SK-N-SH (cell line): ENCODE measurements at regions not wholly inside any gene's neighbourhood (a gene's known extent, or its start where the extent isn't known, plus 50 kb on each side); places are given as distances from the start of the nearest gene placed in this dataset.

Source experiments
- CTCF ChIA-PET: fragments of 300-600, 350-600 bp; formaldehyde crosslinking; extraction: SDS; loops from one replicate; lab custom pipeline; 2021; lab: Yijun Ruan, JAX
- POLR2A ChIA-PET: fragments of 350-600 bp; sonication (Branson Sonifier 250); formaldehyde crosslinking; extraction: SDS; loops from one replicate; lab custom pipeline; 2020; ENCODE audit warnings: antibody characterized with exemption, inconsistent platforms; lab: Yijun Ruan, JAX
- DNase-seq: peaks from one replicate; pipeline ENCODE4 v3.0.0; 2012
- H2AFZ ChIP-seq: fragments of 200-600 bp; sonication (generic); 2 replicates; pipeline ENCODE4 v1.8.1; 2016; ENCODE audit warnings: antibody characterized with exemption, mild to moderate bottlenecking, low read depth
- H3F3A ChIP-seq: fragments of 200-600 bp; sonication (generic); replicated peaks from 2 replicates; pipeline ENCODE3; 2016; ENCODE audit warnings: antibody characterized with exemption, mild to moderate bottlenecking; ENCODE audit not compliant: insufficient read depth
- H3K27ac ChIP-seq, 2 experiments: fragments of 200-500 bp in 1 of 2; fragments of 200-600 bp in 1 of 2; sonication (Bioruptor generic) in 1 of 2; sonication (generic), shearing (Covaris generic) in 1 of 2; 2 replicates each; pipeline versions ENCODE4 v1.5.1 to v1.6.1; 2014 to 2016; ENCODE audit warnings: low read depth in 2 of 2, inconsistent platforms in 1 of 2, low read length in 1 of 2, mild to moderate bottlenecking in 1 of 2, mixed read lengths in 1 of 2
- H3K27me3 ChIP-seq: fragments of 200-600 bp; sonication (generic), shearing (Covaris generic); 2 replicates; pipeline ENCODE4 v1.6.1; 2016; ENCODE audit warnings: mixed run types; ENCODE audit not compliant: insufficient read depth
- H3K36me3 ChIP-seq, 2 experiments: fragments of 200-500 bp in 1 of 2; fragments of 200-600 bp in 1 of 2; sonication (Bioruptor generic) in 1 of 2; sonication (generic) in 1 of 2; replicated peaks in 1 of 2; 2 replicates each; pipeline versions ENCODE3 to v1.5.1; 2014 to 2016; ENCODE audit warnings: low read length in 1 of 2, mild to moderate bottlenecking in 1 of 2; ENCODE audit not compliant: insufficient read depth in 2 of 2, control insufficient read depth in 1 of 2
- H3K4me1 ChIP-seq, 2 experiments: fragments of 200-500 bp in 1 of 2; fragments of 200-600 bp in 1 of 2; sonication (Bioruptor generic) in 1 of 2; sonication (generic), shearing (Covaris generic) in 1 of 2; 2 replicates each; pipeline versions ENCODE4 v1.5.1 to v1.6.1; 2014 to 2016; ENCODE audit warnings: low read depth in 1 of 2, low read length in 1 of 2, mixed run types in 1 of 2; ENCODE audit not compliant: insufficient read depth in 2 of 2, control insufficient read depth in 1 of 2
- H3K4me2 ChIP-seq: fragments of 200-600 bp; sonication (generic), shearing (Covaris generic); 2 replicates; pipeline ENCODE4 v1.6.1; 2017; ENCODE audit warnings: mixed run types
- H3K4me3 ChIP-seq, 2 experiments: fragments of 200-500 bp in 1 of 2; fragments of 200-600 bp in 1 of 2; sonication (Bioruptor generic) in 1 of 2; sonication (generic), shearing (Covaris generic) in 1 of 2; 2 replicates each; pipeline versions ENCODE4 v1.5.1 to v1.8.1; 2014 to 2016; ENCODE audit warnings: low read depth in 2 of 2, inconsistent platforms in 1 of 2, low read length in 1 of 2, mild to moderate bottlenecking in 1 of 2, mixed read lengths in 1 of 2, moderate library complexity in 1 of 2
- H3K79me2 ChIP-seq: fragments of 200-600 bp; sonication (generic); 2 replicates; pipeline ENCODE4 v1.8.1; 2017; ENCODE audit warnings: mild to moderate bottlenecking; ENCODE audit not compliant: insufficient read depth
- H3K9ac ChIP-seq: fragments of 200-600 bp; sonication (generic); 2 replicates; pipeline ENCODE4 v1.6.1; 2017; ENCODE audit warnings: mixed run types
- H3K9me2 ChIP-seq: fragments of 200-600 bp; sonication (generic); 2 replicates; pipeline ENCODE4 v1.6.1; 2017; ENCODE audit warnings: mixed run types
- H3K9me3 ChIP-seq: fragments of 200-600 bp; sonication (generic); 2 replicates; pipeline ENCODE4 v1.6.1; 2017; ENCODE audit warnings: mixed run types, mild to moderate bottlenecking, moderate library complexity
- H4K20me1 ChIP-seq: fragments of 200-600 bp; sonication (generic); 2 replicates; pipeline ENCODE4 v1.6.1; 2017; ENCODE audit warnings: mild to moderate bottlenecking, mixed run types; ENCODE audit not compliant: insufficient read depth
- CHD2 ChIP-seq: fragments of 150-350 bp; IDR thresholded peaks from 2 replicates; pipeline ENCODE4 v1.6.1; 2018; ENCODE audit warnings: low read length; ENCODE audit not compliant: partially characterized antibody
- EP300 ChIP-seq, 2 experiments: IDR thresholded peaks; 2 replicates each; pipeline versions ENCODE4 v1.4.0 to v1.6.1; 2012; ENCODE audit warnings: borderline replicate concordance in 1 of 2, low read depth in 1 of 2, low read length in 1 of 2
- EZH2phosphoT487 ChIP-seq: fragments of 200-600 bp; sonication (generic); IDR thresholded peaks from 2 replicates; pipeline ENCODE4 v1.6.1; 2017; ENCODE audit warnings: low read depth, mixed run types, mild to moderate bottlenecking, antibody characterized with exemption, moderate library complexity, borderline replicate concordance
- GABPA ChIP-seq: IDR thresholded peaks from 2 replicates; pipeline ENCODE4 v1.4.0; 2012; ENCODE audit warnings: low read depth, mild to moderate bottlenecking
- GATA2 ChIP-seq: sonication (generic); formaldehyde crosslinking; IDR thresholded peaks from 2 replicates; pipeline ENCODE4 v1.5.0; 2020; ENCODE audit warnings: mild to moderate bottlenecking, missing genetic modification reagents
- MEF2A ChIP-seq: IDR thresholded peaks from 2 replicates; pipeline ENCODE4 v1.4.0; 2012; ENCODE audit warnings: low read depth, borderline replicate concordance
- NRF1 ChIP-seq: IDR thresholded peaks from 2 replicates; pipeline ENCODE4 v1.6.1; 2012; ENCODE audit warnings: low read depth, mild to moderate bottlenecking, low read length
- POLR2AphosphoS5 ChIP-seq: IDR thresholded peaks from 2 replicates; pipeline ENCODE4 v1.6.1; 2012; ENCODE audit warnings: low read depth, low read length
- RAD21 ChIP-seq: IDR thresholded peaks from 2 replicates; pipeline ENCODE4 v1.6.1; 2012; ENCODE audit warnings: mild to moderate bottlenecking, low read length
- RFX5 ChIP-seq: IDR thresholded peaks from 2 replicates; pipeline ENCODE4 v1.6.1; 2012; ENCODE audit warnings: mild to moderate bottlenecking, improper control_type of control experiment, low read length
- SIN3A ChIP-seq: IDR thresholded peaks from 2 replicates; pipeline ENCODE4 v1.6.1; 2012; ENCODE audit warnings: low read depth, mild to moderate bottlenecking, low read length, moderate library complexity, borderline replicate concordance
- SMC3 ChIP-seq: IDR thresholded peaks from 2 replicates; pipeline ENCODE4 v1.6.1; 2012; ENCODE audit warnings: low read depth, low read length, improper control_type of control experiment
- TAF1 ChIP-seq: IDR thresholded peaks from 2 replicates; pipeline ENCODE4 v1.6.1; 2012; ENCODE audit warnings: low read depth, mild to moderate bottlenecking, low read length, moderate library complexity, borderline replicate concordance
- TCF12 ChIP-seq: IDR thresholded peaks from 2 replicates; pipeline ENCODE4 v1.4.0; 2012
- TEAD4 ChIP-seq: IDR thresholded peaks from 2 replicates; pipeline ENCODE4 v1.4.0; 2012; ENCODE audit warnings: mild to moderate bottlenecking, borderline replicate concordance; ENCODE audit not compliant: insufficient read depth
- WGBS: methylation state at CpG from one replicate; pipeline ENCODE4 v1.1.6; 2017; ENCODE audit warnings: low lambda C conversion rate; 5-methylcytosine and 5-hydroxymethylcytosine counted together
- TF ChIP-seq, protein P1 (sequence below): IDR thresholded peaks from 2 replicates; pipeline ENCODE4; 2012
- TF ChIP-seq, protein P2 (sequence below): fragments of 150-350 bp; IDR thresholded peaks from 2 replicates; pipeline ENCODE4 v1.6.1; 2017; ENCODE audit warnings: antibody characterized with exemption, low read length, low read depth, borderline replicate concordance
- TF ChIP-seq, protein P3 (sequence below): IDR thresholded peaks from 2 replicates; pipeline ENCODE4 v1.4.0; 2012; ENCODE audit warnings: low read depth, borderline replicate concordance

- no peak overlapping the region for H2AFZ ChIP-seq
- H3K9ac ChIP-seq: no peak overlapping the region
- ChIA-PET CTCF (no interaction called here), POLR2A (no interaction called here)
- no peaks in the 10 kb centered on the region for H3K4me1 ChIP-seq
- TF ChIP-seq GATA2 (CRISPR knock-in tag): no peak
- TF ChIP-seq NRF1: no peak
- TF ChIP-seq EZH2phosphoT487: no peak
- no peak for TF ChIP-seq SMC3
- TF ChIP-seq RFX5: no peak
- TF ChIP-seq, protein P1, sequence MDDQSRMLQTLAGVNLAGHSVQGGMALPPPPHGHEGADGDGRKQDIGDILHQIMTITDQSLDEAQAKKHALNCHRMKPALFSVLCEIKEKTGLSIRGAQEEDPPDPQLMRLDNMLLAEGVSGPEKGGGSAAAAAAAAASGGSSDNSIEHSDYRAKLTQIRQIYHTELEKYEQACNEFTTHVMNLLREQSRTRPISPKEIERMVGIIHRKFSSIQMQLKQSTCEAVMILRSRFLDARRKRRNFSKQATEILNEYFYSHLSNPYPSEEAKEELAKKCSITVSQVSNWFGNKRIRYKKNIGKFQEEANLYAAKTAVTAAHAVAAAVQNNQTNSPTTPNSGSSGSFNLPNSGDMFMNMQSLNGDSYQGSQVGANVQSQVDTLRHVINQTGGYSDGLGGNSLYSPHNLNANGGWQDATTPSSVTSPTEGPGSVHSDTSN: no peak
- TF ChIP-seq TCF12: no peak
- no peak for TF ChIP-seq SIN3A
- no peak for TF ChIP-seq RAD21
- no peak for TF ChIP-seq TAF1
- TF ChIP-seq POLR2AphosphoS5: no peak
- TF ChIP-seq, protein P2, sequence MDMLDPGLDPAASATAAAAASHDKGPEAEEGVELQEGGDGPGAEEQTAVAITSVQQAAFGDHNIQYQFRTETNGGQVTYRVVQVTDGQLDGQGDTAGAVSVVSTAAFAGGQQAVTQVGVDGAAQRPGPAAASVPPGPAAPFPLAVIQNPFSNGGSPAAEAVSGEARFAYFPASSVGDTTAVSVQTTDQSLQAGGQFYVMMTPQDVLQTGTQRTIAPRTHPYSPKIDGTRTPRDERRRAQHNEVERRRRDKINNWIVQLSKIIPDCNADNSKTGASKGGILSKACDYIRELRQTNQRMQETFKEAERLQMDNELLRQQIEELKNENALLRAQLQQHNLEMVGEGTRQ: no peak
- TF ChIP-seq GABPA: no peak
- no peaks in the 10 kb centered on the region for H4K20me1 ChIP-seq
- no peaks in the 10 kb centered on the region for H3K9me3 ChIP-seq
- H3K4me2 ChIP-seq: no peak overlapping the region
- H3K79me2 ChIP-seq: no peaks in the 10 kb centered on the region
- no peaks in the 10 kb centered on the region for H3F3A ChIP-seq
- H3K4me3 ChIP-seq: no peak overlapping the region
- H3K27ac ChIP-seq: no peak overlapping the region
- H3K9me2 ChIP-seq: no peaks in the 10 kb centered on the region
- DNase-seq: no peak
- H3K36me3 ChIP-seq: no peaks in the 10 kb centered on the region
- 0% methylated on average over 1 of the region's 3 CpGs for WGBS
- no peaks in the 10 kb centered on the region for H3K27me3 ChIP-seq
Observed at GRCh38 chr14:38629412-38629811, 373.5 kb upstream of the CLEC14A start.

DNA sequence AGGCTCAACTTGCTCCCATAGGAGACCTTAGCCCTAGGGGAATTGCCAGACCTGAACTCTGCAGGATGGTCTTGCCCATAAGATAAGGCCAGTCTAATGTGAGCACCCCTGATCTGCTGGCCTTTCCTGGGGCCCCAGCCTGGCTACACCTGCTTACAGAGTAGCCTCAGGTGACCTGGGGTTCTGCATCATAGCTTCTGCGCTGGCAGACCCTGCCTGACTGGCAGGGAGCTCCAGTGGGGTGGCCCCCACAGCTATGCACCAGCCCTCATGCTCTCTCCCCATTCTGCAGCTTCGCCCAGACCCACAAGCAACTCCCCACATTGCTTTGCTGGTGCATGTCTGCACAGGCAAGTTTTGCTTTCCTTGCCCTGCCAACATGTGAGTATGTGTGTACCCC, 371.3 kb upstream of the CLEC14A start:
- no peak overlapping the region for H2AFZ ChIP-seq
- H3K9ac ChIP-seq: no peak overlapping the region
- TF ChIP-seq CHD2 (no peak), GABPA (no peak), EP300 (IDR thresholded peaks at IDR 0.05; ENCODE audit: borderline replicate concordance in 1 of 2, low read depth in 1 of 2, low read length in 1 of 2) (no peak), RAD21 (no peak), MEF2A (no peak), TCF12 (no peak), SIN3A (no peak), TAF1 (no peak), EZH2phosphoT487 (no peak), RFX5 (no peak), TEAD4 (no peak)
- TF ChIP-seq, protein P1: no peak
- TF ChIP-seq, protein P3, sequence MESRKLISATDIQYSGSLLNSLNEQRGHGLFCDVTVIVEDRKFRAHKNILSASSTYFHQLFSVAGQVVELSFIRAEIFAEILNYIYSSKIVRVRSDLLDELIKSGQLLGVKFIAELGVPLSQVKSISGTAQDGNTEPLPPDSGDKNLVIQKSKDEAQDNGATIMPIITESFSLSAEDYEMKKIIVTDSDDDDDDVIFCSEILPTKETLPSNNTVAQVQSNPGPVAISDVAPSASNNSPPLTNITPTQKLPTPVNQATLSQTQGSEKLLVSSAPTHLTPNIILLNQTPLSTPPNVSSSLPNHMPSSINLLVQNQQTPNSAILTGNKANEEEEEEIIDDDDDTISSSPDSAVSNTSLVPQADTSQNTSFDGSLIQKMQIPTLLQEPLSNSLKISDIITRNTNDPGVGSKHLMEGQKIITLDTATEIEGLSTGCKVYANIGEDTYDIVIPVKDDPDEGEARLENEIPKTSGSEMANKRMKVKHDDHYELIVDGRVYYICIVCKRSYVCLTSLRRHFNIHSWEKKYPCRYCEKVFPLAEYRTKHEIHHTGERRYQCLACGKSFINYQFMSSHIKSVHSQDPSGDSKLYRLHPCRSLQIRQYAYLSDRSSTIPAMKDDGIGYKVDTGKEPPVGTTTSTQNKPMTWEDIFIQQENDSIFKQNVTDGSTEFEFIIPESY: no peak
- H4K20me1 ChIP-seq: no peaks in the 10 kb centered on the region
- no peaks in the 10 kb centered on the region for H3K9me2 ChIP-seq
- no peaks in the 10 kb centered on the region for H3F3A ChIP-seq
- no CpG with 5 or more reads among the region's 2 CpGs for WGBS
- H3K36me3 ChIP-seq: no peaks in the 10 kb centered on the region
- POLR2A ChIA-PET: no interaction called here
- H3K4me2 ChIP-seq: no peak overlapping the region
- no peaks in the 10 kb centered on the region for H3K9me3 ChIP-seq
- no peaks in the 10 kb centered on the region for H3K27me3 ChIP-seq
- H3K79me2 ChIP-seq: no peaks in the 10 kb centered on the region
- no peak overlapping the region for H3K27ac ChIP-seq
- no peak for DNase-seq
- CTCF ChIA-PET: no interaction called here
- no peak overlapping the region for H3K4me3 ChIP-seq
- H3K4me1 ChIP-seq: no peaks in the 10 kb centered on the region
